Neural cell (in vitro differentiated cells): ENCODE measurements at regions not wholly inside any gene's neighbourhood (a gene's known extent, or its start where the extent isn't known, plus 50 kb on each side); places are given as distances from the start of the nearest gene placed in this dataset.
"Not testable (repeated sequence)": the region's sequence is repeated elsewhere in the genome, so short reads cannot be mapped to it uniquely, and the experiment has no call there.

Experiments
- H2AFZ ChIP-seq: fragments of 200-600, 300-800 bp; sonication (generic), shearing (Covaris generic); 2 replicates; pipeline ENCODE4 v1.6.0; 2014; ENCODE audit warnings: low read depth, mild to moderate bottlenecking, antibody characterized with exemption, low read length, moderate library complexity
- H3F3A ChIP-seq: fragments of 200-600 bp; shearing (Covaris generic); 2 replicates; pipeline ENCODE4 v1.6.1; 2016; ENCODE audit warnings: mild to moderate bottlenecking, moderate library complexity, mixed read lengths, antibody characterized with exemption, low read length; ENCODE audit not compliant: insufficient read depth, poor library complexity, severe bottlenecking
- H3K27ac ChIP-seq: fragments of 200-600, 300-800 bp; sonication (generic), shearing (Covaris generic); 2 replicates; pipeline ENCODE4 v1.5.1; 2014; ENCODE audit warnings: mild to moderate bottlenecking, low read length, moderate library complexity
- H3K27me3 ChIP-seq: fragments of 300-800, 200-600 bp; sonication (generic), shearing (Covaris generic); 2 replicates; pipeline ENCODE4 v1.6.0; 2014; ENCODE audit warnings: mild to moderate bottlenecking, low read depth, low read length, moderate library complexity; ENCODE audit not compliant: insufficient read depth
- H3K36me3 ChIP-seq: fragments of 300-800, 200-600 bp; sonication (generic), shearing (Covaris generic); 2 replicates; pipeline ENCODE4 v1.5.1; 2014; ENCODE audit warnings: mild to moderate bottlenecking, antibody characterized with exemption, low read length, moderate library complexity; ENCODE audit not compliant: insufficient read depth
- H3K4me2 ChIP-seq: fragments of 300-800, 200-600 bp; sonication (generic), shearing (Covaris generic); 2 replicates; pipeline ENCODE4 v1.6.0; 2014; ENCODE audit warnings: mild to moderate bottlenecking, low read length
- H3K4me3 ChIP-seq: fragments of 300-800, 200-600 bp; sonication (generic), shearing (Covaris generic); 2 replicates; pipeline ENCODE4 v1.5.1; 2014; ENCODE audit warnings: mild to moderate bottlenecking, low read length, moderate library complexity
- H3K79me2 ChIP-seq: fragments of 200-600 bp; shearing (Covaris generic); replicated peaks from 2 replicates; pipeline ENCODE4 v1.6.0; 2014; ENCODE audit warnings: mild to moderate bottlenecking, low read length, moderate library complexity; ENCODE audit not compliant: insufficient read depth
- H3K9ac ChIP-seq: fragments of 300-800, 200-600 bp; sonication (generic), shearing (Covaris generic); 2 replicates; pipeline ENCODE4 v1.6.1; 2016; ENCODE audit warnings: mild to moderate bottlenecking, low read length, mixed read lengths
- H3K9me2 ChIP-seq: fragments of 200-600 bp; shearing (Covaris generic); 2 replicates; pipeline ENCODE4 v1.6.1; 2016; ENCODE audit warnings: mild to moderate bottlenecking, low read length, mixed read lengths; ENCODE audit not compliant: insufficient read depth
- H3K9me3 ChIP-seq: fragments of 200-600, 300-800 bp; sonication (generic), shearing (Covaris generic); 2 replicates; pipeline ENCODE4 v1.6.1; 2016; ENCODE audit warnings: mild to moderate bottlenecking, mixed run types, low read length, moderate library complexity, mixed read lengths
- H4K20me1 ChIP-seq: fragments of 200-600 bp; shearing (Covaris generic); 2 replicates; pipeline ENCODE4 v1.6.1; 2016; ENCODE audit warnings: mild to moderate bottlenecking, mixed run types; ENCODE audit not compliant: insufficient read depth
- EP300 ChIP-seq: fragments of 450-650 bp; conservative IDR thresholded peaks from 2 replicates; pipeline ENCODE4 v1.6.1; 2014; ENCODE audit warnings: antibody characterized with exemption, mild to moderate bottlenecking, moderate library complexity; ENCODE audit not compliant: poor library complexity, severe bottlenecking
- EZH2 ChIP-seq: fragments of 200-600, 300-800 bp; shearing (Covaris generic), sonication (generic); IDR thresholded peaks from 2 replicates; pipeline ENCODE4 v1.6.1; 2014; ENCODE audit warnings: antibody characterized with exemption, low read length, borderline replicate concordance, mild to moderate bottlenecking; ENCODE audit not compliant: insufficient read depth, poor library complexity, severe bottlenecking
- MXI1 ChIP-seq: fragments of 450-650 bp; conservative IDR thresholded peaks from 2 replicates; pipeline ENCODE4 v1.6.1; 2014; ENCODE audit warnings: antibody characterized with exemption, mild to moderate bottlenecking; ENCODE audit not compliant: poor library complexity, severe bottlenecking
- POLR2AphosphoS5 ChIP-seq: IDR thresholded peaks from 2 replicates; pipeline ENCODE4 v1.6.1; 2012
- RAD21 ChIP-seq: fragments of 450-650 bp; conservative IDR thresholded peaks from 2 replicates; pipeline ENCODE4 v1.6.1; 2014; ENCODE audit warnings: antibody characterized with exemption, mild to moderate bottlenecking, moderate library complexity
- REST ChIP-seq: IDR thresholded peaks from 2 replicates; pipeline ENCODE4 v1.6.1; 2012; ENCODE audit warnings: borderline replicate concordance
- SMC3 ChIP-seq: fragments of 450-650 bp; conservative IDR thresholded peaks from 2 replicates; pipeline ENCODE4 v1.6.1; 2014; ENCODE audit warnings: antibody characterized with exemption, mild to moderate bottlenecking, moderate library complexity; ENCODE audit not compliant: poor library complexity
- TAF1 ChIP-seq: IDR thresholded peaks from 2 replicates; pipeline ENCODE4 v1.6.1; 2012; ENCODE audit warnings: low read depth
- TF ChIP-seq, protein P1 (sequence below): fragments of 450-650 bp; IDR thresholded peaks from 2 replicates; pipeline ENCODE4 v1.5.1; 2014; ENCODE audit warnings: antibody characterized with exemption, mild to moderate bottlenecking, moderate library complexity; ENCODE audit not compliant: poor library complexity, severe bottlenecking

DNA sequence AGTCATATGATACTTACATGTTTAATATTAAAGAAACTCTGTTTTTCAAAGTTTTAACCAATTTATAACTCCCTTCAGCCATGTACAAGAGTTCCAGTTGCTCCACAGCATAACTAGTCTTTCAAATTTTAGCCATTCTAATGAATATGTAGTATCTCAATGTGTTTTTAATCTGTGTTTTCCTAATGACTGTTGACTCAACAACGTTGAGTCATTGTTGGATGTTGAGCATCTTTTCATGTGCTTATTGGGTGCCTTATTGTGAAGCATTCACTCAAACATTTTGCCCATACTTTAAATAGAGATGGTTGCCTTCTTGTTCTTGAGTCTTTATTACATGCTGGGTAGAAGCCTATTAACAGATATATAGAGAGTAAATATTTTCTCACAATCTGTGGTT is 240.2 kb upstream of the LYPLAL1 start:
- H3K79me2 ChIP-seq = no peaks in the 10 kb centered on the region
- no peaks in the 10 kb centered on the region for H3F3A ChIP-seq
- H3K4me3 ChIP-seq = no peak overlapping the region
- no peaks in the 10 kb centered on the region for H4K20me1 ChIP-seq
- no peaks in the 10 kb centered on the region for H3K9me3 ChIP-seq
- H2AFZ ChIP-seq = no peak overlapping the region
- no peak for TF ChIP-seq EP300
- no peak for TF ChIP-seq TAF1
- no peak for TF ChIP-seq REST
- TF ChIP-seq RAD21 = no peak
- TF ChIP-seq, protein P1, sequence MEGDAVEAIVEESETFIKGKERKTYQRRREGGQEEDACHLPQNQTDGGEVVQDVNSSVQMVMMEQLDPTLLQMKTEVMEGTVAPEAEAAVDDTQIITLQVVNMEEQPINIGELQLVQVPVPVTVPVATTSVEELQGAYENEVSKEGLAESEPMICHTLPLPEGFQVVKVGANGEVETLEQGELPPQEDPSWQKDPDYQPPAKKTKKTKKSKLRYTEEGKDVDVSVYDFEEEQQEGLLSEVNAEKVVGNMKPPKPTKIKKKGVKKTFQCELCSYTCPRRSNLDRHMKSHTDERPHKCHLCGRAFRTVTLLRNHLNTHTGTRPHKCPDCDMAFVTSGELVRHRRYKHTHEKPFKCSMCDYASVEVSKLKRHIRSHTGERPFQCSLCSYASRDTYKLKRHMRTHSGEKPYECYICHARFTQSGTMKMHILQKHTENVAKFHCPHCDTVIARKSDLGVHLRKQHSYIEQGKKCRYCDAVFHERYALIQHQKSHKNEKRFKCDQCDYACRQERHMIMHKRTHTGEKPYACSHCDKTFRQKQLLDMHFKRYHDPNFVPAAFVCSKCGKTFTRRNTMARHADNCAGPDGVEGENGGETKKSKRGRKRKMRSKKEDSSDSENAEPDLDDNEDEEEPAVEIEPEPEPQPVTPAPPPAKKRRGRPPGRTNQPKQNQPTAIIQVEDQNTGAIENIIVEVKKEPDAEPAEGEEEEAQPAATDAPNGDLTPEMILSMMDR = no peak
- no peak for TF ChIP-seq POLR2AphosphoS5
- TF ChIP-seq SMC3 = no peak
- TF ChIP-seq MXI1 = no peak
- no peak for TF ChIP-seq EZH2
- no peaks in the 10 kb centered on the region for H3K36me3 ChIP-seq
- H3K4me2 ChIP-seq = no peak overlapping the region
- no peaks in the 10 kb centered on the region for H3K27me3 ChIP-seq
- no peak overlapping the region for H3K27ac ChIP-seq
- no peak overlapping the region for H3K9ac ChIP-seq
- H3K9me2 ChIP-seq = no peaks in the 10 kb centered on the region

DNA sequence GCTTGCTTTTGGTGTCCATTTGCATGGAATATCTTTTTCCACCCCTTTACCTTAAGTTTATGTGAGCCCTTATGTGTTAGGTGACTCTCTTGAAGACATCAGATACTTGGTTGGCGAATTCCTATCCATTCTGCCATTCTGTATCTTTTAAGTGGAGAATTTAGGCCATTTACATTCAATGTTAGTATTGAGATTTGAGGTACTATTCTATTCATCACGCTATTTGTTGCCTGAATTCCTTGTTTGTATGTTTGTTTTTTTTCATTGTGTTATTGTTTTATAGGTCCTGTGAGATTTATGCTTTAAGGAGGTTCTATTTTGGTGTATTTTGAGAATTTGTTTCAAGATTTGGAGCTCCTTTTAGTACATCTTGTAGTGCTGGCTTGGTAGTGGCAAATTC is 238.3 kb upstream of the LYPLAL1 start:
- not testable (repeated sequence) for H4K20me1 ChIP-seq, H3K4me3 ChIP-seq, H3K36me3 ChIP-seq, H2AFZ ChIP-seq, H3K9ac ChIP-seq, H3K27me3 ChIP-seq, H3K9me3 ChIP-seq, H3K79me2 ChIP-seq, H3K9me2 ChIP-seq, H3F3A ChIP-seq, H3K4me2 ChIP-seq, H3K27ac ChIP-seq

- Histone ChIP-seq H2AFZ (no peak overlapping the region), H3K27ac (no peak overlapping the region), H3K27me3 (no peaks in the 10 kb centered on the region), H4K20me1 (no peaks in the 10 kb centered on the region), H3K9me2 (no peaks in the 10 kb centered on the region), H3K36me3 (no peaks in the 10 kb centered on the region), H3K4me2 (no peak overlapping the region), H3F3A (no peaks in the 10 kb centered on the region), H3K79me2 (no peaks in the 10 kb centered on the region), H3K9me3 (no peaks in the 10 kb centered on the region), H3K4me3 (no peak overlapping the region), H3K9ac (no peak overlapping the region)
- TF ChIP-seq TAF1 = no peak
- TF ChIP-seq EP300 = no peak
- no peak for TF ChIP-seq SMC3
These were observed 235.4 kb upstream of the LYPLAL1 start for GRCh38 chr1:218938259-218938658.
